K562 (cell line): ENCODE measurements at regions not wholly inside any gene's neighbourhood (a gene's known extent, or its start where the extent isn't known, plus 50 kb on each side); places are given as distances from the start of the nearest gene placed in this dataset.

Source experiments
- ATAC-seq: fragments of 200-7000 bp; cut with Tn5 transposase; 3 replicates; pipeline ENCODE4 v1.9.1; 2020; ENCODE audit warnings: moderate library complexity
- BruUV-seq: library from RNA; stranded (reverse); fragments of 400-500 nt; replicated peaks from 2 replicates; lab custom pipeline; 2021; lab: Mats Ljungman, UMichigan
- CTCF ChIA-PET: fragments of 300-600 bp; formaldehyde crosslinking; extraction: SDS; loops from one replicate; lab custom pipeline; 2021; ENCODE audit warnings: low intra/inter-chr PET ratio; lab: Yijun Ruan, JAX
- POLR2A ChIA-PET: fragments of 300-600, 350-650 bp; sonication (Branson Sonifier 250); formaldehyde crosslinking; extraction: SDS; loops from one replicate; lab custom pipeline; 2021; ENCODE audit warnings: antibody characterized with exemption, inconsistent platforms; lab: Yijun Ruan, JAX
- DNase-seq, 4 experiments: peaks; one replicate each; pipeline versions ENCODE4 v3.0.0 to v3.0.0-alpha.2; 2011 to 2018; ENCODE audit warnings: low spot score in 3 of 4, mixed read lengths in 3 of 4; ENCODE audit errors: extremely low read depth in 1 of 4
- FAIRE-seq: peaks from 2 replicates; lab custom pipeline; 2011; peaks lifted over from hg19 to GRCh38; lab: Jason Lieb, UNC
- H2AFZ ChIP-seq: 2 replicates; pipeline ENCODE4 v1.6.0; 2011; ENCODE audit warnings: low read depth, low read length, control low read depth, inconsistent platforms
- H3K27ac ChIP-seq: fragments of 200-600 bp; 3 replicates; pipeline ENCODE4 v1.8.0; 2011; ENCODE audit warnings: low read depth, mild to moderate bottlenecking, control low read depth, inconsistent platforms, low read length, moderate library complexity, mixed read lengths; ENCODE audit errors: extremely low read depth
- H3K27me3 ChIP-seq, 2 experiments: fragments of 300-600 bp in 1 of 2; 2 replicates in 1 of 2; 3 replicates in 1 of 2; pipeline versions ENCODE4 v1.6.0 to v1.8.0; 2011; ENCODE audit warnings: inconsistent platforms in 2 of 2, low read length in 2 of 2, mild to moderate bottlenecking in 1 of 2, mixed read lengths in 1 of 2, moderate library complexity in 1 of 2; ENCODE audit not compliant: control insufficient read depth in 2 of 2, insufficient read depth in 2 of 2
- H3K36me3 ChIP-seq: fragments of 300-600 bp; 3 replicates; pipeline ENCODE4 v1.8.0; 2011; ENCODE audit warnings: mild to moderate bottlenecking, low read length, inconsistent platforms; ENCODE audit not compliant: control insufficient read depth, insufficient read depth
- H3K4me1 ChIP-seq, 2 experiments: fragments of 200-600 bp in 1 of 2; replicated peaks in 1 of 2; 2 replicates in 1 of 2; 3 replicates in 1 of 2; pipeline versions ENCODE4 v1.5.1 to v1.8.0; 2011; ENCODE audit warnings: inconsistent platforms in 2 of 2, low read length in 2 of 2, mild to moderate bottlenecking in 1 of 2, mixed read lengths in 1 of 2, moderate library complexity in 1 of 2; ENCODE audit not compliant: control insufficient read depth in 2 of 2, insufficient read depth in 2 of 2
- H3K4me2 ChIP-seq: 2 replicates; pipeline ENCODE4 v1.6.1; 2011; ENCODE audit warnings: low read length, control low read depth, inconsistent platforms, mixed read lengths; ENCODE audit not compliant: insufficient read depth
- H3K4me3 ChIP-seq: fragments of 200-600 bp; sonication (generic), shearing (Covaris generic); 2 replicates; pipeline ENCODE4 v1.5.1; 2016; ENCODE audit warnings: control low read depth, inconsistent platforms
- H3K79me2 ChIP-seq: fragments of 200-600 bp; 3 replicates; pipeline ENCODE4 v1.8.0; 2011; ENCODE audit warnings: low read length, inconsistent platforms; ENCODE audit not compliant: control insufficient read depth, insufficient read depth
- H3K9ac ChIP-seq, 2 experiments: 2 replicates each; pipeline versions ENCODE4 v1.6.0 to v1.6.1; 2011; ENCODE audit warnings: low read depth in 2 of 2, low read length in 2 of 2, control low read depth in 1 of 2, inconsistent platforms in 1 of 2, mild to moderate bottlenecking in 1 of 2, mixed read lengths in 1 of 2; ENCODE audit not compliant: insufficient read depth in 1 of 2
- H3K9me1 ChIP-seq: one replicate; pipeline ENCODE4 v1.6.0; 2011; ENCODE audit warnings: inconsistent platforms, mild to moderate bottlenecking, low read length, moderate library complexity; ENCODE audit not compliant: control insufficient read depth, insufficient read depth
- H3K9me3 ChIP-seq: replicated peaks from 2 replicates; pipeline ENCODE4 v1.5.1; 2011; ENCODE audit warnings: low read depth, low read length, inconsistent platforms; ENCODE audit not compliant: control insufficient read depth, insufficient read depth
- H4K20me1 ChIP-seq: replicated peaks from 2 replicates; pipeline ENCODE4 v1.6.1; 2011; ENCODE audit warnings: low read length, inconsistent platforms, mixed read lengths; ENCODE audit not compliant: control insufficient read depth, insufficient read depth
- CHD2 ChIP-seq: IDR thresholded peaks from 2 replicates; pipeline ENCODE4 v1.6.1; 2011; ENCODE audit warnings: low read depth, low read length
- EP400 ChIP-seq: fragments of 450-650 bp; IDR thresholded peaks from 2 replicates; pipeline ENCODE4 v1.6.1; 2017; ENCODE audit warnings: antibody characterized with exemption, mild to moderate bottlenecking, moderate library complexity
- FOXJ2 ChIP-seq: fragments of 200-800 bp; sonication (Bioruptor generic); IDR thresholded peaks from 2 replicates; pipeline ENCODE4 v1.6.1; 2016; ENCODE audit warnings: missing genetic modification characterization, missing compliant biosample characterization
- HMG20B ChIP-seq: fragments of 250-450 bp; sonication (Bioruptor Pico); IDR thresholded peaks from 2 replicates; pipeline ENCODE4 v1.5.0; 2021; ENCODE audit warnings: mild to moderate bottlenecking
- MYC ChIP-seq, 2 experiments: fragments of 250-450 bp in 1 of 2; sonication (Bioruptor Pico) in 1 of 2; IDR thresholded peaks; 2 replicates each; pipeline versions ENCODE4 v1.5.1 to v1.6.1; 2012 to 2021; ENCODE audit warnings: low read depth in 2 of 2, borderline replicate concordance in 1 of 2, improper control_type of control experiment in 1 of 2, low read length in 1 of 2, mild to moderate bottlenecking in 1 of 2, moderate library complexity in 1 of 2
- RCOR1 ChIP-seq, 2 experiments: IDR thresholded peaks; 2 replicates each; pipeline ENCODE4 v1.6.1; 2012; ENCODE audit warnings: low read depth in 2 of 2, low read length in 2 of 2, borderline replicate concordance in 1 of 2, improper control_type of control experiment in 1 of 2
- RNF219 ChIP-seq: fragments of 250-450 bp; sonication (Bioruptor Pico); IDR thresholded peaks from 2 replicates; pipeline ENCODE4 v1.5.0; 2022; ENCODE audit warnings: mild to moderate bottlenecking
- ZBTB40 ChIP-seq, 2 experiments: fragments of 450-650 bp in 1 of 2; sonication (generic) in 1 of 2; formaldehyde crosslinking in 1 of 2; IDR thresholded peaks; 2 replicates each; pipeline versions ENCODE4 v1.7.1 to v1.9.0; 2016 to 2022; ENCODE audit warnings: inconsistent platforms in 1 of 2, mild to moderate bottlenecking in 1 of 2, missing genetic modification reagents in 1 of 2
- ZZZ3 ChIP-seq: fragments of 450-650 bp; IDR thresholded peaks from 2 replicates; pipeline ENCODE4 v1.6.1; 2016; ENCODE audit warnings: antibody characterized with exemption, mild to moderate bottlenecking, moderate library complexity
- WGBS: fragments of 100-300 bp; shearing (Covaris generic); methylation state at CpG from one replicate; pipeline ENCODE4 v1.1.6; 2016; ENCODE audit warnings: low coverage, mixed read lengths; ENCODE audit not compliant: insufficient coverage; ENCODE audit errors: missing lambda C conversion rate; 5-methylcytosine and 5-hydroxymethylcytosine counted together
- in situ Hi-C: fragments of 300-500 bp; cut with MboI; formaldehyde crosslinking; loops from 4 replicates; pipeline ENCODE4 v1.15.0; 2018; ENCODE audit warnings: inconsistent platforms, mixed read lengths
- intact Hi-C: fragments of 100-400 bp; cut with micrococcal nuclease; formaldehyde crosslinking; loops from 2 replicates; pipeline ENCODE4 v1.14.2; 2022

GRCh38 chr17:79398441-79398840 lies 212.4 kb downstream of the RBFOX3 start:
- in situ Hi-C loops (loop anchor here (25.0 kb wide), 1 partner anchor 336 kb away; the partner anchor contains the start of gene ENGASE), intact Hi-C loops (no loop called here)
- no peak overlapping the region for H3K27ac ChIP-seq
- no peak overlapping the region for H3K9ac ChIP-seq
- peaks cover 0 to 7% of the 10 kb centered on the region in 2 experiments; a peak in 3 of 5 replicates for H3K4me1 ChIP-seq
- no peaks in the 10 kb centered on the region for H3K36me3 ChIP-seq
- BruUV-seq: no TSS peak
- no peak for DNase-seq
- peaks cover 33% of the 10 kb centered on the region for H4K20me1 ChIP-seq
- no peaks in the 10 kb centered on the region; the same call in 1 of the 2 replicates for H3K9me3 ChIP-seq
- no peaks in the 10 kb centered on the region for H3K79me2 ChIP-seq
- POLR2A ChIA-PET: no interaction called here
- CTCF ChIA-PET: no interaction called here
- H3K9me1 ChIP-seq: peaks cover 4% of the 10 kb centered on the region
- no peak overlapping the region for H3K4me3 ChIP-seq
- H3K27me3 ChIP-seq: peaks cover 18 to 75% of the 10 kb centered on the region in 2 experiments; a peak in 4 of 5 replicates
- WGBS: 17% methylated on average over 20 of the region's 20 CpGs
- H3K4me2 ChIP-seq: no peak overlapping the region
- ATAC-seq: no peak
- H2AFZ ChIP-seq: no peak overlapping the region
- FAIRE-seq: no peak
- TF ChIP-seq RCOR1 (IDR thresholded peaks at IDR 0.05; ENCODE audit: borderline replicate concordance in 1 of 2, low read depth in 2 of 2, low read length in 2 of 2): no peak
- TF ChIP-seq HMG20B (CRISPR knock-in tag): no peak
- no peak for TF ChIP-seq ZBTB40 (IDR thresholded peaks at IDR 0.05)
- no peak for TF ChIP-seq ZBTB40 (CRISPR knock-in tag; IDR thresholded peaks at IDR 0.05)
- TF ChIP-seq CHD2: no peak
- no peak for TF ChIP-seq MYC (IDR thresholded peaks at IDR 0.05; ENCODE audit: low read depth, low read length)
- no peak for TF ChIP-seq MYC (CRISPR knock-in tag; IDR thresholded peaks at IDR 0.05; ENCODE audit: borderline replicate concordance, low read depth)
- no peak for TF ChIP-seq ZZZ3
- no peak for TF ChIP-seq RNF219 (CRISPR knock-in tag)
- TF ChIP-seq FOXJ2: no peak
- no peak for TF ChIP-seq EP400
